ENCODE measurements at regions not wholly inside any gene's neighbourhood (a gene's known extent, or its start where the extent isn't known, plus 50 kb on each side); places are given as distances from the start of the nearest gene placed in this dataset.

DNA sequence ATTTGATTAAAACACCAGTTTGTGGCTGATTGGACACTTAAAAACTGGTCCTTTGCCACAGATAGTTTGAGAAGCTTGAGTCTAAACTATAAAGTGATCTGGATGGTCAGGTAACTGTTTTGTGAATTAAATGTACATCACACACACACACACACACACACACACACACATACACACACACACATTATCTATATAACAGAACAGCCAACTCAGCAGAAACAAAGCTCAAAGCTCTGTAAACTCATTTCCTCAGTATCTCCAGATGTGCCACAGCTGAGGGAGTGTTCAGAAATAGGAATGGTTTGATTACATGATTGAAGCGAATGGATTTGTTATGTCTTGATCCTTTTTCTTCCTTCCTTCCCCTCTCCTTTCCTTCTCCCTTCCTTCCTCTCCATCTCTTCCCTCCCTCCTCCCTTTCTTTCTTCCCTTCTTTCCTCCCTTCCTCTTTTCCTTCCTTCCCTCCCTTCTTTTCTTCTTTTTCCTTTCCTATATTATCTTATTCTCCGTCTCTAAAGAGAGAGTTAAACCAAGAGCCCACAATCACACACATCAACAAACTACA is 100.3 kb downstream of the LLPH start:
- TF ChIP-seq, protein P1, sequence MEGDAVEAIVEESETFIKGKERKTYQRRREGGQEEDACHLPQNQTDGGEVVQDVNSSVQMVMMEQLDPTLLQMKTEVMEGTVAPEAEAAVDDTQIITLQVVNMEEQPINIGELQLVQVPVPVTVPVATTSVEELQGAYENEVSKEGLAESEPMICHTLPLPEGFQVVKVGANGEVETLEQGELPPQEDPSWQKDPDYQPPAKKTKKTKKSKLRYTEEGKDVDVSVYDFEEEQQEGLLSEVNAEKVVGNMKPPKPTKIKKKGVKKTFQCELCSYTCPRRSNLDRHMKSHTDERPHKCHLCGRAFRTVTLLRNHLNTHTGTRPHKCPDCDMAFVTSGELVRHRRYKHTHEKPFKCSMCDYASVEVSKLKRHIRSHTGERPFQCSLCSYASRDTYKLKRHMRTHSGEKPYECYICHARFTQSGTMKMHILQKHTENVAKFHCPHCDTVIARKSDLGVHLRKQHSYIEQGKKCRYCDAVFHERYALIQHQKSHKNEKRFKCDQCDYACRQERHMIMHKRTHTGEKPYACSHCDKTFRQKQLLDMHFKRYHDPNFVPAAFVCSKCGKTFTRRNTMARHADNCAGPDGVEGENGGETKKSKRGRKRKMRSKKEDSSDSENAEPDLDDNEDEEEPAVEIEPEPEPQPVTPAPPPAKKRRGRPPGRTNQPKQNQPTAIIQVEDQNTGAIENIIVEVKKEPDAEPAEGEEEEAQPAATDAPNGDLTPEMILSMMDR (IDR thresholded peaks at IDR 0.05): no peak
- TF ChIP-seq EZH2 (IDR thresholded peaks at IDR 0.05; ENCODE audit: borderline replicate concordance, insufficient read depth, low read depth, low read length, poor library complexity, severe bottlenecking): no peak

Measured in B cell (primary cell).